ENCODE measurements at regions not wholly inside any gene's neighbourhood (a gene's known extent, or its start where the extent isn't known, plus 50 kb on each side); places are given as distances from the start of the nearest gene placed in this dataset.

GRCh38 chr10:52571018-52571417, 201.6 kb downstream of the MBL2 start:
- TF ChIP-seq CTCF (IDR thresholded peaks at IDR 0.05) (no peak), POLR2A (IDR thresholded peaks at IDR 0.05) (no peak), POLR2AphosphoS5 (IDR thresholded peaks at IDR 0.05; ENCODE audit: insufficient read depth in 1 of 2, low read depth in 1 of 2) (no peak)
- Histone ChIP-seq H3K9me3 (no peaks in the 10 kb centered on the region), H3K27me3 (no peaks in the 10 kb centered on the region), H3K36me3 (no peaks in the 10 kb centered on the region), H3K27ac (no peak overlapping the region), H3K4me1 (no peaks in the 10 kb centered on the region), H3K4me3 (no peak overlapping the region)
- intact Hi-C loops (cut with DNase I), result no loop called here
- no peak for DNase-seq (ENCODE audit: extremely low spot score in 2 of 2)

GRCh38 chr10:52571516-52572182, 200.9 kb downstream of the MBL2 start:
- H3K9me3 ChIP-seq, result no peaks in the 10 kb centered on the region
- no peaks in the 10 kb centered on the region for H3K27me3 ChIP-seq
- intact Hi-C loops (cut with DNase I), result no loop called here
- no peak overlapping the region for H3K27ac ChIP-seq
- DNase-seq (ENCODE audit: extremely low spot score in 2 of 2), result no peak
- TF ChIP-seq CTCF (IDR thresholded peaks at IDR 0.05) (no peak), POLR2A (IDR thresholded peaks at IDR 0.05) (no peak), POLR2AphosphoS5 (IDR thresholded peaks at IDR 0.05; ENCODE audit: insufficient read depth in 1 of 2, low read depth in 1 of 2) (no peak)
- H3K4me3 ChIP-seq, result no peak overlapping the region
- no peaks in the 10 kb centered on the region for H3K36me3 ChIP-seq
- no peaks in the 10 kb centered on the region for H3K4me1 ChIP-seq

GRCh38 chr10:52573347-52573746, 199.2 kb downstream of the MBL2 start:
- Histone ChIP-seq H3K4me1 (no peaks in the 10 kb centered on the region), H3K27ac (no peak overlapping the region), H3K36me3 (no peaks in the 10 kb centered on the region), H3K9me3 (no peaks in the 10 kb centered on the region), H3K4me3 (no peak overlapping the region), H3K27me3 (no peaks in the 10 kb centered on the region)
- DNase-seq (ENCODE audit: extremely low spot score in 2 of 2), result no peak
- intact Hi-C loops (cut with DNase I), result no loop called here
- TF ChIP-seq POLR2A (IDR thresholded peaks at IDR 0.05), result no peak
- TF ChIP-seq POLR2AphosphoS5 (IDR thresholded peaks at IDR 0.05; ENCODE audit: insufficient read depth in 1 of 2, low read depth in 1 of 2), result no peak
- TF ChIP-seq CTCF (IDR thresholded peaks at IDR 0.05), result no peak

- Histone ChIP-seq H3K4me1 (no peaks in the 10 kb centered on the region), H3K36me3 (no peaks in the 10 kb centered on the region), H3K27me3 (no peaks in the 10 kb centered on the region), H3K27ac (no peak overlapping the region), H3K4me3 (no peak overlapping the region), H3K9me3 (no peaks in the 10 kb centered on the region)
- DNase-seq (ENCODE audit: extremely low spot score in 2 of 2), result no peak
- intact Hi-C loops (cut with DNase I), result no loop called here
- no peak for TF ChIP-seq POLR2A (IDR thresholded peaks at IDR 0.05)
- no peak for TF ChIP-seq POLR2AphosphoS5 (IDR thresholded peaks at IDR 0.05; ENCODE audit: insufficient read depth in 1 of 2, low read depth in 1 of 2)
These were observed 197.9 kb downstream of the MBL2 start for GRCh38 chr10:52574697-52575096.

- Histone ChIP-seq H3K27me3 (no peaks in the 10 kb centered on the region), H3K4me3 (no peak overlapping the region), H3K27ac (no peak overlapping the region), H3K9me3 (no peaks in the 10 kb centered on the region), H3K4me1 (no peaks in the 10 kb centered on the region), H3K36me3 (no peaks in the 10 kb centered on the region)
- TF ChIP-seq POLR2A (IDR thresholded peaks at IDR 0.05), result no peak
- TF ChIP-seq POLR2AphosphoS5 (IDR thresholded peaks at IDR 0.05; ENCODE audit: insufficient read depth in 1 of 2, low read depth in 1 of 2), result no peak
- no peak for TF ChIP-seq CTCF (IDR thresholded peaks at IDR 0.05)
- intact Hi-C loops (cut with DNase I), result no loop called here
- no peak for DNase-seq (ENCODE audit: extremely low spot score in 2 of 2)
These were observed 195.5 kb downstream of the MBL2 start for GRCh38 chr10:52577047-52577446.

Measured in vagina (tissue), 2 donors.